ENCODE measurements at regions not wholly inside any gene's neighbourhood (a gene's known extent, or its start where the extent isn't known, plus 50 kb on each side); places are given as distances from the start of the nearest gene placed in this dataset.

- no peak for TF ChIP-seq CTCF (IDR thresholded peaks at IDR 0.05; ENCODE audit: borderline replicate concordance, insufficient read depth, low read depth, low read length)
- no peak overlapping the region for H3K4me3 ChIP-seq (ENCODE audit: low read depth, low read length)
Measured at GRCh38 chr5:167633114-167633513, 658.3 kb upstream of the WWC1 start.

- no peak overlapping the region for H3K4me3 ChIP-seq (ENCODE audit: low read depth, low read length)
- no peak for TF ChIP-seq CTCF (IDR thresholded peaks at IDR 0.05; ENCODE audit: borderline replicate concordance, insufficient read depth, low read depth, low read length)
Measured at GRCh38 chr5:167633931-167634341, 657.5 kb upstream of the WWC1 start.

GRCh38 chr5:167634432-167634831 is 657.0 kb upstream of the WWC1 start:
- H3K4me3 ChIP-seq (ENCODE audit: low read depth, low read length), result no peak overlapping the region
- TF ChIP-seq CTCF (IDR thresholded peaks at IDR 0.05; ENCODE audit: borderline replicate concordance, insufficient read depth, low read depth, low read length), result no peak

GRCh38 chr5:167638816-167639215 is 652.6 kb upstream of the WWC1 start:
- no peak for TF ChIP-seq CTCF (IDR thresholded peaks at IDR 0.05; ENCODE audit: borderline replicate concordance, insufficient read depth, low read depth, low read length)
- no peak overlapping the region for H3K4me3 ChIP-seq (ENCODE audit: low read depth, low read length)

- no peak overlapping the region for H3K4me3 ChIP-seq (ENCODE audit: low read depth, low read length)
- TF ChIP-seq CTCF (IDR thresholded peaks at IDR 0.05; ENCODE audit: borderline replicate concordance, insufficient read depth, low read depth, low read length), result no peak
Measured at GRCh38 chr5:167639273-167639672, 652.2 kb upstream of the WWC1 start.

GRCh38 chr5:167639766-167640165 is 651.7 kb upstream of the WWC1 start:
- TF ChIP-seq CTCF (IDR thresholded peaks at IDR 0.05; ENCODE audit: borderline replicate concordance, insufficient read depth, low read depth, low read length), result no peak
- H3K4me3 ChIP-seq (ENCODE audit: low read depth, low read length), result no peak overlapping the region

- no peak overlapping the region for H3K4me3 ChIP-seq (ENCODE audit: low read depth, low read length)
- TF ChIP-seq CTCF (IDR thresholded peaks at IDR 0.05; ENCODE audit: borderline replicate concordance, insufficient read depth, low read depth, low read length), result no peak
Measured at GRCh38 chr5:167642181-167642580, 649.3 kb upstream of the WWC1 start.

Data from GM12875 (cell line).